HG03354 (cell line): ENCODE measurements at regions not wholly inside any gene's neighbourhood (a gene's known extent, or its start where the extent isn't known, plus 50 kb on each side); places are given as distances from the start of the nearest gene placed in this dataset.
"Not testable (repeated sequence)": the region's sequence is repeated elsewhere in the genome, so short reads cannot be mapped to it uniquely, and the experiment has no call there.

ENCODE experiments used
- ATAC-seq: cut with Tn5 transposase; IDR thresholded peaks from one replicate; pipeline ENCODE4 v1.9.1; 2021; ENCODE audit warnings: mild to moderate bottlenecking; ENCODE audit not compliant: unreplicated experiment, poor library complexity, severe bottlenecking

GRCh38 chr3:153503873-153504272 is 341.8 kb downstream of the RAP2B start:
- no peak for ATAC-seq

- not testable (repeated sequence) for ATAC-seq
Observed at GRCh38 chr3:153506205-153506604, 344.2 kb downstream of the RAP2B start.

- not testable (repeated sequence) for ATAC-seq
Observed at GRCh38 chr3:153506686-153507085, 344.7 kb downstream of the RAP2B start.

GRCh38 chr3:153513236-153513635 is 351.2 kb downstream of the RAP2B start:
- no peak for ATAC-seq

- no peak for ATAC-seq
Observed at GRCh38 chr3:153528473-153528872, 366.4 kb downstream of the RAP2B start.

GRCh38 chr3:153539263-153539662 is 377.2 kb downstream of the RAP2B start:
- no peak for ATAC-seq

- no peak for ATAC-seq
Observed at GRCh38 chr3:153545471-153545870, 383.4 kb downstream of the RAP2B start.

GRCh38 chr3:153547970-153548369 is 385.9 kb downstream of the RAP2B start:
- no peak for ATAC-seq

GRCh38 chr3:153549686-153550085 is 387.7 kb downstream of the RAP2B start:
- ATAC-seq, result peak; percentile 66

- no peak for ATAC-seq
Observed at GRCh38 chr3:153551536-153552285, 389.7 kb downstream of the RAP2B start.

GRCh38 chr3:153552887-153553604 is 391.0 kb downstream of the RAP2B start:
- ATAC-seq, result no peak

GRCh38 chr3:153553605-153553945 is 391.5 kb downstream of the RAP2B start:
- no peak for ATAC-seq

GRCh38 chr3:153555919-153556318 is 393.9 kb downstream of the RAP2B start:
- ATAC-seq, result no peak

- ATAC-seq, result not testable (repeated sequence)
Observed at GRCh38 chr3:153559366-153559765, 397.3 kb downstream of the RAP2B start.

- no peak for ATAC-seq
Observed at GRCh38 chr3:153567011-153567410, 405.0 kb downstream of the RAP2B start.

- ATAC-seq, result no peak
Observed at GRCh38 chr3:153567556-153567955, 405.5 kb downstream of the RAP2B start.

GRCh38 chr3:153570481-153570880 is 408.5 kb downstream of the RAP2B start:
- not testable (repeated sequence) for ATAC-seq

GRCh38 chr3:153572165-153572564 is 410.1 kb downstream of the RAP2B start:
- no peak for ATAC-seq

GRCh38 chr3:153572654-153573053 is 410.6 kb downstream of the RAP2B start:
- no peak for ATAC-seq

GRCh38 chr3:153573481-153573880 is 411.5 kb downstream of the RAP2B start:
- ATAC-seq, result no peak

GRCh38 chr3:153574445-153574844 is 412.4 kb downstream of the RAP2B start:
- ATAC-seq, result no peak
